GM21526 (cell line): ENCODE measurements at regions not wholly inside any gene's neighbourhood (a gene's known extent, or its start where the extent isn't known, plus 50 kb on each side); places are given as distances from the start of the nearest gene placed in this dataset.

ENCODE experiments used
- ATAC-seq: cut with Tn5 transposase; IDR thresholded peaks from one replicate; pipeline ENCODE4 v1.9.1; 2021; ENCODE audit warnings: moderate library complexity; ENCODE audit not compliant: unreplicated experiment, low FRiP score

DNA sequence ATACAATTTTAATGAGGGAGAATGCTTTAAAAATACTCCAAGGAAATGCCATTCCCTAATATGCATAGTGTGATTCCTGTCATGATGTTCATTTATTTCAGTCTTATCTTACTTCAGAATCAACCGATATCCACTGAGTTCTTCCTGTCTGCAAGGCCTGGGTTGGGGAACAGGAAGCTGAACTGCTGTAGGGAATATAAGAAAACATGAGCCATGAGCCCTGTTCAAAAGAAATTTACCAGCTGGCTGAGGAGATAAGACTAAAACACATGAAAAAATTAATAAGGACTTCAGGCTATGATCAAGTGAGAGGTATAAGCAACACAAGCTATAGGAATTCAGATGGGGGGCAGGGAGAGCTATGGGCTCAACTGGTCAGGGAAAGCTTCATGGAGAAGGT is 184.7 kb downstream of the PLPP4 start:
- ATAC-seq, result no peak

GRCh38 chr10:120643351-120643750 is 186.3 kb downstream of the PLPP4 start:
- no peak for ATAC-seq

GRCh38 chr10:120644556-120645410 is 187.8 kb downstream of the PLPP4 start:
- ATAC-seq, result no peak

DNA sequence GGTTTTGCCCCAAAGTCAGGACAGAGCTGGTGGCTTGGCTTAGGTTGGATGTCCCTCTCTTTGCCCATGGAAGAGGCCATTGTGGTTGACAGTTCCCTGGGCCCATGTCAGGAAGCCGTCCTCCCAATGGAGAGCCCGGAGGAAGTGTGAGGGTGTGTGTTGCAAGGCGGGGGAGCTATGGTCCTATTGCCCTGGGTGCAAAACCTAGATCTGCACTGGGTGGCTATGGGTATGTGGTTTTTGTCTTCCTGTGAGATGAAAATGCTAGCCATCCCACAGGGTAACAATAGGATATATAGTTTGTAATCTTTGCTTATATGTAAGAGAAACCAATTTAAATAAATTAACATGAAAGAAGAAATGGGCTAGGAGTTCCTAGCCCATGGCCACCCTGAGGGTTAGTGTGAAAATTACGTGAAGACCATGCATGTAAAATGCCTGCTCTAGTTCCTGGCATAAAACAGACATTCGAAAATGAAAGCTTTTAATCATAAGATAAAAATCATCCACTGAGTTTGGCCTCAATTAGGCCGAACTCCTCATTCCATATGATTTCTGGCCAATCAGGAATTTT is 189.2 kb downstream of the PLPP4 start:
- ATAC-seq, result no peak

- ATAC-seq, result no peak
Observed at GRCh38 chr10:120646738-120647456, 189.9 kb downstream of the PLPP4 start.

GRCh38 chr10:120650705-120651399 is 193.8 kb downstream of the PLPP4 start:
- ATAC-seq, result no peak

GRCh38 chr10:120656107-120656506 is 195.1 kb upstream of the WDR11 start:
- no peak for ATAC-seq

- ATAC-seq, result no peak
Observed at GRCh38 chr10:120657371-120657770, 193.8 kb upstream of the WDR11 start.

- ATAC-seq, result no peak
Observed at GRCh38 chr10:120658943-120659885, 191.9 kb upstream of the WDR11 start.

DNA sequence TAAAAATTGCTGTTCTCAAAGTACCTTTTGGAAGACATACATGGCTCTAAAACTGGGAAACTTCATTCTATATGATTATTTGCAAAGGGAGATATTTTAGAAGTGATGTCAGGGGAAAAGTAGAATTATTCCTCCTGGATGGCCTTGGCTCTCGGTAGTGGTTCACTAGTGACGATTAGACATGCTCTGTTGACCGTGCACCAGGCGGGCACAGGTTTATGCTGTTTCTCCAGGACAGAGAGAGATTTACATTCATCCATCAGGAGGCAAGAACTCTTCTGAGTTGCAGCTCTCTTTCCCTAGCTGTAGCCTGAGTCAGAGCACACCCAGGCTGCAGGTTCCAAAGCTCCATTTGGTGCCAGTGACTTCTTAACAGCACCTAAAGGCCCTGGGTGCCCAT is 184.9 kb upstream of the WDR11 start:
- no peak for ATAC-seq

DNA sequence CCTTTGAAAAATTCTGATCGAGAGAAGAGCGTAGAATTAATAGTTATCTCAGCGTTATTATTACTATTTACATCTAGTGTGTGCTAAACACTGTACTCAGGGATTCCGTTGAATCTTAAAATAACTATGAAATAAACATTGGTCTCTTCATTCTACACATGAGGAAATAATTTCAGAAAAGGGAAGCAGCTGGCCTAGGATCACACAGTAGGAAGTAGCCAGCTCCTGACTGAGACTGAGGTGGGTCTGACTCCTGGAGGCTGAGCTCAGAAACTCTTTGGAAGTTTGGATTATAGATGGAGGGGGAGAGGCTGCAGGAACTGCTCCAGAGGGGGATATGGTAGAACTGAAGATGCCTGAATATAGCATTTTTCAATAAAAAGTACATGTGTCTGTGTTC is 183.9 kb upstream of the WDR11 start:
- ATAC-seq, result no peak

GRCh38 chr10:120671491-120671890 is 179.7 kb upstream of the WDR11 start:
- no peak for ATAC-seq

GRCh38 chr10:120683454-120683853 is 167.7 kb upstream of the WDR11 start:
- no peak for ATAC-seq

DNA sequence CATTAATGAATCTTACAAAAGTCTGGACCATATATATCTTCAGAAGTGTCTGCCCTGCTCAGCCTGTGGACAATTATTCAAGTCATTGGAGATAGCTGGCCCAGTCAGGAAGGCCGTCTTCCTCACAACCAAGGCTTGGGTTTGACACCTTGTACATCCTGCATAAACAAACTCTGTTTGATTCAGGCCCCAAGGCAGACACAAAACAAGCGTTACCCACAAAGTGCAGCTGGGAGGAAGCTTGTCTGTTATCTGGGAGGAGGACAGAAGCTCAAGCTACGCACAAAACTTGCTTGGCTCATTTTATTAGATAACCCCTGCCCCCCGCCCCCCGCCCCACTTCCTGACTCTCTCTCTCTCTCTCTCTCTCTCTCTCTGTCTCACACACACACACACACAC is 166.9 kb upstream of the WDR11 start:
- no peak for ATAC-seq

DNA sequence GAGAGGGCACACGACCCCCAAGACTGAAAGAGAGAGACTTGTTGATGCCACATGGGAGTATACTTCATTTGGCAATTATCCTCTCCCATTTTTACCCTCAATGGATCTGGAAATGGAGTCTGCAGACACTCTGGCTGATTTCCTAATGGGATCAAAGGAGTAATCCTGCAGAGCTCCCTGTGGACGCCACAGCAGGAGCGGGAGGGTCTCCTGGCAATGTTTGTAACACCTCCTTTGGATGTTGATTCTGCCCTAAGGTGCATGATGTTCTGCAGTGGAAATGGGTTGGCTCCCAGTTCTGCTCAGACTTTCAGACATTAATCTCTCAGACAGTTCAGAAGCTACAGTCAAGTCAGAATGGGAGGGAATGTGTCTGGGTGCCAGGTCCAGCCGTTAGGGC is 166.0 kb upstream of the WDR11 start:
- ATAC-seq, result no peak

GRCh38 chr10:120688928-120689327 is 162.2 kb upstream of the WDR11 start:
- no peak for ATAC-seq

GRCh38 chr10:120689777-120690529 is 161.2 kb upstream of the WDR11 start:
- ATAC-seq, result no peak

GRCh38 chr10:120691625-120692024 is 159.5 kb upstream of the WDR11 start:
- no peak for ATAC-seq

GRCh38 chr10:120700426-120700825 is 150.7 kb upstream of the WDR11 start:
- no peak for ATAC-seq
